Keratinocyte (primary cell): ENCODE measurements at regions not wholly inside any gene's neighbourhood (a gene's known extent, or its start where the extent isn't known, plus 50 kb on each side); places are given as distances from the start of the nearest gene placed in this dataset.

Experiments
- DNase-seq: peaks from one replicate; pipeline ENCODE4 v3.0.0-alpha.2; 2011; ENCODE audit warnings: low read depth, missing footprints, low spot score
- FAIRE-seq: peaks from 2 replicates; lab custom pipeline; 2011; peaks lifted over from hg19 to GRCh38; lab: Jason Lieb, UNC
- H2AFZ ChIP-seq: 2 replicates; pipeline ENCODE4 v1.6.0; 2012; ENCODE audit warnings: low read length, control low read depth, inconsistent platforms; ENCODE audit not compliant: control insufficient read depth
- H3K27ac ChIP-seq: 2 replicates; pipeline ENCODE4 v1.5.1; 2011; ENCODE audit warnings: low read length; ENCODE audit not compliant: control insufficient read depth, insufficient read depth
- H3K27me3 ChIP-seq: 3 replicates; pipeline ENCODE4 v1.6.0; 2011; ENCODE audit warnings: low read length; ENCODE audit not compliant: control insufficient read depth, insufficient read depth; ENCODE audit errors: extremely low read depth
- H3K36me3 ChIP-seq, 2 experiments: 2 replicates in 1 of 2; 3 replicates in 1 of 2; pipeline ENCODE4 v1.5.1; 2011; ENCODE audit warnings: low read length in 2 of 2, mild to moderate bottlenecking in 1 of 2; ENCODE audit not compliant: control insufficient read depth in 2 of 2, insufficient read depth in 2 of 2; ENCODE audit errors: extremely low read depth in 1 of 2
- H3K4me1 ChIP-seq: 3 replicates; pipeline ENCODE4 v1.5.1; 2011; ENCODE audit warnings: low read length; ENCODE audit not compliant: control insufficient read depth, insufficient read depth; ENCODE audit errors: extremely low read depth
- H3K4me2 ChIP-seq: 3 replicates; pipeline ENCODE4 v1.6.0; 2011; ENCODE audit warnings: low read depth, low read length; ENCODE audit not compliant: control insufficient read depth, insufficient read depth; ENCODE audit errors: extremely low read depth
- H3K4me3 ChIP-seq, 3 experiments: fragments of 200-600 bp in 1 of 3; sonication (generic) in 1 of 3; 2 replicates in 2 of 3; 3 replicates in 1 of 3; pipeline ENCODE4 v1.5.1; 2011 to 2016; ENCODE audit warnings: low read length in 3 of 3, mild to moderate bottlenecking in 3 of 3, control low read depth in 2 of 3, inconsistent platforms in 1 of 3, low read depth in 1 of 3, mixed read lengths in 1 of 3, mixed run types in 1 of 3, moderate library complexity in 1 of 3; ENCODE audit not compliant: control insufficient read depth in 2 of 3, insufficient read depth in 2 of 3; ENCODE audit errors: extremely low read depth in 1 of 3
- H3K79me2 ChIP-seq: 2 replicates; pipeline ENCODE4 v1.6.0; 2012; ENCODE audit warnings: low read length; ENCODE audit not compliant: control insufficient read depth, insufficient read depth
- H3K9ac ChIP-seq: 3 replicates; pipeline ENCODE4 v1.6.0; 2011; ENCODE audit warnings: low read length; ENCODE audit not compliant: control insufficient read depth, insufficient read depth; ENCODE audit errors: extremely low read depth
- H3K9me1 ChIP-seq: 3 replicates; pipeline ENCODE4 v1.6.0; 2011; ENCODE audit warnings: low read length; ENCODE audit not compliant: control insufficient read depth, insufficient read depth; ENCODE audit errors: extremely low read depth
- H3K9me3 ChIP-seq: 2 replicates; pipeline ENCODE4 v1.5.1; 2012; ENCODE audit warnings: low read depth, low read length; ENCODE audit not compliant: control insufficient read depth
- H4K20me1 ChIP-seq: 3 replicates; pipeline ENCODE4 v1.6.0; 2011; ENCODE audit warnings: low read length; ENCODE audit not compliant: control insufficient read depth, insufficient read depth; ENCODE audit errors: extremely low read depth
- EZH2 ChIP-seq: IDR thresholded peaks from one replicate; pipeline ENCODE4 v1.6.1; 2012; ENCODE audit warnings: inconsistent platforms, mild to moderate bottlenecking, low read length, moderate library complexity
- dilution Hi-C: fragments of 300-500 bp; cut with MboI; formaldehyde crosslinking; loops from one replicate; pipeline ENCODE4 v1.7.0; 2020; ENCODE audit warnings: low sequenced_read_pairs; ENCODE audit not compliant: extremely low pct_ligation_motif_present
- TF ChIP-seq, protein P1 (sequence below), 3 experiments: IDR thresholded peaks in 1 of 3; conservative IDR thresholded peaks in 1 of 3; optimal IDR thresholded peaks in 1 of 3; 2 replicates in 2 of 3; 3 replicates in 1 of 3; pipeline versions ENCODE3 to v1.5.1; 2011; ENCODE audit warnings: low read length in 3 of 3, mild to moderate bottlenecking in 3 of 3, moderate library complexity in 2 of 3, control low read depth in 1 of 3, inconsistent platforms in 1 of 3; ENCODE audit not compliant: insufficient read depth in 2 of 3; ENCODE audit errors: extremely low read depth in 1 of 3

DNA sequence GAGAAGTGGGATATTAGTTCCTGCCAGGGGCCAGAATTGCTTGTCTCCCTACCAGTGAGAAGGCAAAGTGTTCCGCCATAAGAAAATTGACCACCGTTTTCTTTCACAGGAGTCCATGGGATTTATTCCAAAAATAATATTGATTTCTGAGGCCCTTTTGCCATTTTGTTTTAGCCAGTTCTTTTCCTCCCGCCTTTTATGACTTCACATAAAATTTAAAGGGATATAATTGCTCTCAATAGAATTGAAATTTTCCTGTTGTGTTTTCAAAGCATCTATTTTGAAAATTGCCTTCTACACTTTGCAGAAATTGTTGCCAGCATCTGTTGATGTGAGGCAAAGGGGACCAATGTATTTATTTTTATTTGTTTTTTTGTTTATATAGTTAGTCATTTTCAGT lies 53.6 kb downstream of the PLCE1 start:
- FAIRE-seq: no peak
- Histone ChIP-seq H3K4me3 (no peak overlapping the region), H3K27ac (no peak overlapping the region), H3K36me3 (no peaks in the 10 kb centered on the region), H3K27me3 (no peaks in the 10 kb centered on the region), H3K9me3 (no peaks in the 10 kb centered on the region), H3K79me2 (no peaks in the 10 kb centered on the region), H2AFZ (no peak overlapping the region), H3K9me1 (no peaks in the 10 kb centered on the region), H3K4me2 (no peak overlapping the region), H3K9ac (no peak overlapping the region), H3K4me1 (no peaks in the 10 kb centered on the region), H4K20me1 (no peaks in the 10 kb centered on the region)
- no peak for DNase-seq
- dilution Hi-C loops: no loop called here
- TF ChIP-seq, protein P1, sequence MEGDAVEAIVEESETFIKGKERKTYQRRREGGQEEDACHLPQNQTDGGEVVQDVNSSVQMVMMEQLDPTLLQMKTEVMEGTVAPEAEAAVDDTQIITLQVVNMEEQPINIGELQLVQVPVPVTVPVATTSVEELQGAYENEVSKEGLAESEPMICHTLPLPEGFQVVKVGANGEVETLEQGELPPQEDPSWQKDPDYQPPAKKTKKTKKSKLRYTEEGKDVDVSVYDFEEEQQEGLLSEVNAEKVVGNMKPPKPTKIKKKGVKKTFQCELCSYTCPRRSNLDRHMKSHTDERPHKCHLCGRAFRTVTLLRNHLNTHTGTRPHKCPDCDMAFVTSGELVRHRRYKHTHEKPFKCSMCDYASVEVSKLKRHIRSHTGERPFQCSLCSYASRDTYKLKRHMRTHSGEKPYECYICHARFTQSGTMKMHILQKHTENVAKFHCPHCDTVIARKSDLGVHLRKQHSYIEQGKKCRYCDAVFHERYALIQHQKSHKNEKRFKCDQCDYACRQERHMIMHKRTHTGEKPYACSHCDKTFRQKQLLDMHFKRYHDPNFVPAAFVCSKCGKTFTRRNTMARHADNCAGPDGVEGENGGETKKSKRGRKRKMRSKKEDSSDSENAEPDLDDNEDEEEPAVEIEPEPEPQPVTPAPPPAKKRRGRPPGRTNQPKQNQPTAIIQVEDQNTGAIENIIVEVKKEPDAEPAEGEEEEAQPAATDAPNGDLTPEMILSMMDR (optimal IDR thresholded peaks at IDR 0.05 in 1 of 3, IDR thresholded peaks at IDR 0.05 in 1 of 3, conservative IDR thresholded peaks at IDR 0.05 in 1 of 3; ENCODE audit: extremely low read depth in 1 of 3, insufficient read depth in 2 of 3, low read length in 3 of 3): no peak

DNA sequence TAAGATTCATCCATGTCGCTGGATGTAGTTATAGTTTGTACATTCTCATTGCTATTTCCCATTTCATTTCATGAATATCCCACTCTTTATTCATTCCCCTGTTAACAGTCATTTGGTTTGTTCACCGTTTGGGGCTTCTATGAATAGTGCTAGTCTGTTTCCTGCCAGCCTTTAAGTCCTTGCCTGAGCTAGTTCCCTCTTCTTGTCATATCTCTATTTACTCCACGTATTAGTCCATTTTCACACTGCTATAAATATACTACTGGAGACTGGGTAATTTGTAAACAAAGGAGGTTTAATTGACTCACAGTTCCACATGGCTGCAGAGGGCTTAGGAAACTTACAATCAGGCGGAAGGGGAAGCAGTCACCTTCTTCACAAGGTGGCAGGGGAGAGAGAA lies 56.2 kb downstream of the PLCE1 start:
- H3K4me2 ChIP-seq: no peak overlapping the region
- H3K27me3 ChIP-seq: no peaks in the 10 kb centered on the region
- no peak overlapping the region for H3K27ac ChIP-seq
- no peaks in the 10 kb centered on the region for H3K4me1 ChIP-seq
- no peak overlapping the region for H2AFZ ChIP-seq
- H3K36me3 ChIP-seq: no peaks in the 10 kb centered on the region
- no peaks in the 10 kb centered on the region for H4K20me1 ChIP-seq
- TF ChIP-seq, protein P1 (optimal IDR thresholded peaks at IDR 0.05 in 1 of 3, IDR thresholded peaks at IDR 0.05 in 1 of 3, conservative IDR thresholded peaks at IDR 0.05 in 1 of 3; ENCODE audit: extremely low read depth in 1 of 3, insufficient read depth in 2 of 3, low read length in 3 of 3): no peak
- TF ChIP-seq EZH2: no peak
- H3K79me2 ChIP-seq: no peaks in the 10 kb centered on the region
- no peak for FAIRE-seq
- no peaks in the 10 kb centered on the region for H3K9me1 ChIP-seq
- H3K9ac ChIP-seq: no peak overlapping the region
- H3K4me3 ChIP-seq: no peak overlapping the region
- no peaks in the 10 kb centered on the region for H3K9me3 ChIP-seq
- DNase-seq: no peak
- dilution Hi-C loops: no loop called here
